Testis (tissue), 2 donors: ENCODE measurements at regions not wholly inside any gene's neighbourhood (a gene's known extent, or its start where the extent isn't known, plus 50 kb on each side); places are given as distances from the start of the nearest gene placed in this dataset.

ENCODE experiments used
- CTCF ChIP-seq, 3 experiments: fragments of 450-650 bp in 2 of 3; fragments of 200-600 bp in 1 of 3; sonication (generic) in 1 of 3; IDR thresholded peaks; one replicate each; pipeline ENCODE4 v1.5.1; 2016 to 2019; ENCODE audit warnings: antibody characterized with exemption in 3 of 3, mild to moderate bottlenecking in 2 of 3, moderate library complexity in 1 of 3
- POLR2A ChIP-seq: fragments of 450-650 bp; IDR thresholded peaks from one replicate; pipeline ENCODE4 v1.6.1; 2017; ENCODE audit warnings: antibody characterized with exemption, mild to moderate bottlenecking, moderate library complexity

- TF ChIP-seq CTCF (IDR thresholded peaks at IDR 0.05) = no peak
- no peak for TF ChIP-seq POLR2A
Observed at GRCh38 chr16:79795556-79795955, 195.0 kb upstream of the MAF start.
